ENCODE measurements at regions not wholly inside any gene's neighbourhood (a gene's known extent, or its start where the extent isn't known, plus 50 kb on each side); places are given as distances from the start of the nearest gene placed in this dataset.

- no peak for DNase-seq
Measured at GRCh38 chr19:31960474-31960873, 384.9 kb upstream of the ZNF507 start.

- no peak for DNase-seq
Measured at GRCh38 chr19:31961191-31961590, 384.2 kb upstream of the ZNF507 start.

GRCh38 chr19:31961667-31962066 is 383.7 kb upstream of the ZNF507 start:
- no peak for DNase-seq

GRCh38 chr19:31962561-31962996 is 382.8 kb upstream of the ZNF507 start:
- DNase-seq = no peak

- no peak for DNase-seq
Measured at GRCh38 chr19:31963746-31964145, 381.7 kb upstream of the ZNF507 start.

- DNase-seq = no peak
Measured at GRCh38 chr19:31969016-31969415, 376.4 kb upstream of the ZNF507 start.

GRCh38 chr19:31970027-31970461 is 375.4 kb upstream of the ZNF507 start:
- DNase-seq = no peak

- DNase-seq = no peak
Measured at GRCh38 chr19:31974290-31974689, 371.1 kb upstream of the ZNF507 start.

- no peak for DNase-seq
Measured at GRCh38 chr19:31974941-31975340, 370.5 kb upstream of the ZNF507 start.

- no peak for DNase-seq
Measured at GRCh38 chr19:31975461-31975860, 369.9 kb upstream of the ZNF507 start.

GRCh38 chr19:31976775-31977536 is 368.5 kb upstream of the ZNF507 start:
- DNase-seq = no peak

GRCh38 chr19:31979362-31979761 is 366.0 kb upstream of the ZNF507 start:
- DNase-seq = no peak

GRCh38 chr19:31979949-31980670 is 365.3 kb upstream of the ZNF507 start:
- DNase-seq = no peak

- DNase-seq = no peak
Measured at GRCh38 chr19:31980796-31981195, 364.6 kb upstream of the ZNF507 start.

- DNase-seq = no peak
Measured at GRCh38 chr19:31981545-31981944, 363.9 kb upstream of the ZNF507 start.

GRCh38 chr19:31983647-31984046 is 361.8 kb upstream of the ZNF507 start:
- DNase-seq = no peak

- DNase-seq = no peak
Measured at GRCh38 chr19:31985001-31985605, 360.3 kb upstream of the ZNF507 start.

GRCh38 chr19:31986951-31987350 is 358.5 kb upstream of the ZNF507 start:
- no peak for DNase-seq

GRCh38 chr19:31988256-31988655 is 357.2 kb upstream of the ZNF507 start:
- no peak for DNase-seq

- DNase-seq = no peak
Measured at GRCh38 chr19:31991984-31992655, 353.3 kb upstream of the ZNF507 start.

- DNase-seq = no peak
Measured at GRCh38 chr19:31992750-31993149, 352.7 kb upstream of the ZNF507 start.

- no peak for DNase-seq
Measured at GRCh38 chr19:31995546-31995945, 349.9 kb upstream of the ZNF507 start.

- no peak for DNase-seq
Measured at GRCh38 chr19:32010071-32010470, 335.3 kb upstream of the ZNF507 start.

Data from NCI-H2227 treated with DMSO at 0.1 percent for 48 hours (cell line).